Activated naive CD8-positive, alpha-beta T cell treated with anti-CD3 and anti-CD28 coated beads, Interleukin-2, amount 50 U/mL, for 24 hours (primary cell): ENCODE measurements at regions not wholly inside any gene's neighbourhood (a gene's known extent, or its start where the extent isn't known, plus 50 kb on each side); places are given as distances from the start of the nearest gene placed in this dataset.
"Not testable (repeated sequence)": the region's sequence is repeated elsewhere in the genome, so short reads cannot be mapped to it uniquely, and the experiment has no call there.

Experiments used
- ATAC-seq: fragments of 150-1000 bp; cut with Tn5 transposase; one replicate; pipeline ENCODE4 v1.10.0; 2021
- DNase-seq: peaks from one replicate; pipeline ENCODE4 v3.0.0; 2021
- H3K27ac Mint-ChIP-seq: one replicate; pipeline ENCODE4 v1.8.0; 2021; ENCODE audit warnings: mild to moderate bottlenecking, mixed read lengths
- H3K27me3 Mint-ChIP-seq: one replicate; pipeline ENCODE4 v1.8.0; 2021; ENCODE audit warnings: mixed read lengths
- H3K36me3 Mint-ChIP-seq: one replicate; pipeline ENCODE4 v1.8.0; 2021; ENCODE audit warnings: low read depth, mixed read lengths
- H3K4me1 Mint-ChIP-seq: one replicate; pipeline ENCODE4 v1.8.0; 2021; ENCODE audit warnings: mixed read lengths
- H3K4me3 Mint-ChIP-seq: one replicate; pipeline ENCODE4 v1.8.0; 2021; ENCODE audit warnings: mild to moderate bottlenecking, moderate library complexity, mixed read lengths
- H3K9me3 Mint-ChIP-seq: one replicate; pipeline ENCODE4 v1.8.0; 2021; ENCODE audit warnings: mixed read lengths

DNA sequence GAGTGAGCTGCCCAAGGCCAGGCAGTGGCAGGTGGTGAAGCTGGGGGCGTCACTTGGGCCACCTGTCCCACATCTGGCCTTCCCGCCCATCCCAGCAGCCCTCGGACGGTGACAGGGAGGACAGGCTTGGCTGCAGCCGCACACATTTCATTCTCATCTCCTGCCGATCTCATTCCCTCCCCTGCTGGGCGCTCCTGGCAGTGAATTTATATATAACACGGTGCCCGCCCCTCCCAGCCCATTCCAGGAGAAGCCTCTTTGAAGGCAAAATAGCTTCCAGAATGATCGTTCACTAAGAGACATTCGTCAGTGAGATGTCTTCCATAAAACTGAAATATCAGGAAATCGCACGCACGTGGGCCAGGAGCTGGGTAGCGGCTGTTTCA, 861.3 kb downstream of the TBC1D22A start:
- H3K4me3 Mint-ChIP-seq, result no peak overlapping the region
- no peaks in the 10 kb centered on the region for H3K36me3 Mint-ChIP-seq
- H3K9me3 Mint-ChIP-seq, result no peaks in the 10 kb centered on the region

GRCh38 chr22:47623066-47623762, 860.8 kb downstream of the TBC1D22A start:
- ATAC-seq (no peak), DNase-seq (no peak)
- no peak overlapping the region for H3K4me3 Mint-ChIP-seq
- H3K27ac Mint-ChIP-seq, result no peak overlapping the region
- H3K4me1 Mint-ChIP-seq, result no peaks in the 10 kb centered on the region
- H3K36me3 Mint-ChIP-seq, result no peaks in the 10 kb centered on the region
- H3K9me3 Mint-ChIP-seq, result no peaks in the 10 kb centered on the region
- peaks cover 3% of the 10 kb centered on the region for H3K27me3 Mint-ChIP-seq

More for the DNA sequence above, 861.3 kb downstream of the TBC1D22A start:
- Mint-ChIP-seq H3K27ac (no peak overlapping the region), H3K27me3 (peaks cover under 1% of the 10 kb centered on the region), H3K4me1 (no peaks in the 10 kb centered on the region)
- DNase-seq, result no peak
- no peak for ATAC-seq

- H3K36me3 Mint-ChIP-seq, result no peaks in the 10 kb centered on the region
- DNase-seq, result no peak
- H3K27me3 Mint-ChIP-seq, result peaks cover 4% of the 10 kb centered on the region
- no peak for ATAC-seq
- no peak overlapping the region for H3K27ac Mint-ChIP-seq
- H3K4me1 Mint-ChIP-seq, result no peaks in the 10 kb centered on the region
- no peak overlapping the region for H3K4me3 Mint-ChIP-seq
- H3K9me3 Mint-ChIP-seq, result no peaks in the 10 kb centered on the region
Measured at GRCh38 chr22:47622541-47622940, 860.1 kb downstream of the TBC1D22A start.

GRCh38 chr22:47621253-47621652, 858.8 kb downstream of the TBC1D22A start:
- DNase-seq (no peak), ATAC-seq (no peak)
- Mint-ChIP-seq H3K27ac (no peak overlapping the region), H3K9me3 (no peaks in the 10 kb centered on the region), H3K4me1 (no peaks in the 10 kb centered on the region), H3K27me3 (peaks cover 8% of the 10 kb centered on the region), H3K36me3 (no peaks in the 10 kb centered on the region), H3K4me3 (no peak overlapping the region)

- Mint-ChIP-seq H3K9me3 (no peaks in the 10 kb centered on the region), H3K36me3 (no peaks in the 10 kb centered on the region), H3K4me3 (no peak overlapping the region), H3K4me1 (no peaks in the 10 kb centered on the region), H3K27me3 (peaks cover 8% of the 10 kb centered on the region), H3K27ac (no peak overlapping the region)
- ATAC-seq, result no peak
- no peak for DNase-seq
Measured at GRCh38 chr22:47620391-47620790, 857.9 kb downstream of the TBC1D22A start.

GRCh38 chr22:47619631-47620030, 857.2 kb downstream of the TBC1D22A start:
- Mint-ChIP-seq H3K4me1 (no peaks in the 10 kb centered on the region), H3K4me3 (no peak overlapping the region), H3K27me3 (peaks cover 8% of the 10 kb centered on the region), H3K9me3 (no peaks in the 10 kb centered on the region), H3K36me3 (no peaks in the 10 kb centered on the region), H3K27ac (no peak overlapping the region)
- ATAC-seq (no peak), DNase-seq (no peak)

- Mint-ChIP-seq H3K36me3 (no peaks in the 10 kb centered on the region), H3K4me1 (no peaks in the 10 kb centered on the region), H3K27me3 (peaks cover 8% of the 10 kb centered on the region), H3K27ac (no peak overlapping the region), H3K4me3 (no peak overlapping the region), H3K9me3 (no peaks in the 10 kb centered on the region)
- ATAC-seq (no peak), DNase-seq (no peak)
Measured at GRCh38 chr22:47618180-47619010, 855.9 kb downstream of the TBC1D22A start.

- no peaks in the 10 kb centered on the region for H3K9me3 Mint-ChIP-seq
- DNase-seq, result no peak
- no peak for ATAC-seq
- no peaks in the 10 kb centered on the region for H3K4me1 Mint-ChIP-seq
- no peak overlapping the region for H3K27ac Mint-ChIP-seq
- peaks cover 8% of the 10 kb centered on the region for H3K27me3 Mint-ChIP-seq
- no peaks in the 10 kb centered on the region for H3K36me3 Mint-ChIP-seq
- H3K4me3 Mint-ChIP-seq, result no peak overlapping the region
Measured at GRCh38 chr22:47617186-47617585, 854.7 kb downstream of the TBC1D22A start.

- Mint-ChIP-seq H3K36me3 (no peaks in the 10 kb centered on the region), H3K27me3 (peaks cover 8% of the 10 kb centered on the region), H3K27ac (no peak overlapping the region), H3K4me1 (no peaks in the 10 kb centered on the region), H3K4me3 (no peak overlapping the region), H3K9me3 (no peaks in the 10 kb centered on the region)
- no peak for ATAC-seq
- no peak for DNase-seq
Measured at GRCh38 chr22:47616396-47617020, 854.1 kb downstream of the TBC1D22A start.

GRCh38 chr22:47615051-47615450, 852.6 kb downstream of the TBC1D22A start:
- Mint-ChIP-seq H3K27me3 (peaks cover 8% of the 10 kb centered on the region), H3K36me3 (no peaks in the 10 kb centered on the region), H3K4me3 (no peak overlapping the region), H3K9me3 (no peaks in the 10 kb centered on the region), H3K27ac (no peak overlapping the region), H3K4me1 (no peaks in the 10 kb centered on the region)
- no peak for ATAC-seq
- no peak for DNase-seq

GRCh38 chr22:47613606-47614350, 851.3 kb downstream of the TBC1D22A start:
- no peaks in the 10 kb centered on the region for H3K9me3 Mint-ChIP-seq
- H3K4me3 Mint-ChIP-seq, result no peak overlapping the region
- no peak overlapping the region for H3K27ac Mint-ChIP-seq
- H3K27me3 Mint-ChIP-seq, result peaks cover 8% of the 10 kb centered on the region
- H3K4me1 Mint-ChIP-seq, result no peaks in the 10 kb centered on the region
- no peak for DNase-seq
- H3K36me3 Mint-ChIP-seq, result no peaks in the 10 kb centered on the region
- ATAC-seq, result no peak

- H3K9me3 Mint-ChIP-seq, H3K36me3 Mint-ChIP-seq, H3K27me3 Mint-ChIP-seq, H3K27ac Mint-ChIP-seq, H3K4me1 Mint-ChIP-seq, H3K4me3 Mint-ChIP-seq, ATAC-seq, DNase-seq: not testable (repeated sequence)
Measured at GRCh38 chr22:47613181-47613580, 850.7 kb downstream of the TBC1D22A start.

- Mint-ChIP-seq H3K27ac (no peak overlapping the region), H3K27me3 (peaks cover 3% of the 10 kb centered on the region), H3K4me3 (no peak overlapping the region), H3K36me3 (no peaks in the 10 kb centered on the region), H3K9me3 (no peaks in the 10 kb centered on the region), H3K4me1 (no peaks in the 10 kb centered on the region)
- ATAC-seq, result no peak
- DNase-seq, result no peak
Measured at GRCh38 chr22:47612311-47612910, 850.0 kb downstream of the TBC1D22A start.

- ATAC-seq (no peak), DNase-seq (no peak)
- H3K36me3 Mint-ChIP-seq, result no peaks in the 10 kb centered on the region
- no peak overlapping the region for H3K27ac Mint-ChIP-seq
- H3K4me1 Mint-ChIP-seq, result no peaks in the 10 kb centered on the region
- H3K4me3 Mint-ChIP-seq, result no peak overlapping the region
- H3K9me3 Mint-ChIP-seq, result no peaks in the 10 kb centered on the region
- H3K27me3 Mint-ChIP-seq, result peaks cover 2% of the 10 kb centered on the region
Measured at GRCh38 chr22:47610764-47611163, 848.3 kb downstream of the TBC1D22A start.
